ENCODE measurements at regions not wholly inside any gene's neighbourhood (a gene's known extent, or its start where the extent isn't known, plus 50 kb on each side); places are given as distances from the start of the nearest gene placed in this dataset.

DNA sequence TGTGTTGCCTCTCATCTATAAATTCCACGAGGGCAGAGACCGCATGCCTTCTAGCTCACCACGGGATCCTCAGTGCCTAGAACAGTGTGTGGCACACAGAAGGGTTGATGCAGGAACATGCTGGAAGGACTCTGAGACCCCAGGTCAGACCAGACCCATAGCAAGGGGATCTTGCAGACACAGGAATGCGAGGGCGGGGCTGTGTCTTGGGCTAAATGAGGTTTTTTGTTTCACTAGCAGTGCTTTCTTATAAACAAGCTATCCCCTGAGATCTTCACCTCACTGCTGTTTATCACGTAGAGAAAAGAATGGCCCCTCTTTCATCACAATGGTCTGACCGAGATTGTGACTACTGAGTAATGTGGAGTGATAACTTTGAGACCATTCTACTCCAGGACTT, 122.4 kb downstream of the IRX2 start:
- DNase-seq (ENCODE audit: low read depth), result no peak
- FAIRE-seq, result no peak
- Histone ChIP-seq H3K36me3 (ENCODE audit: control insufficient read depth, insufficient read depth, low read length) (no peaks in the 10 kb centered on the region), H3K27me3 (ENCODE audit: control insufficient read depth, insufficient read depth, low read length) (no peaks in the 10 kb centered on the region), H3K4me3 (ENCODE audit: low read depth, low read length) (no peak overlapping the region)
- TF ChIP-seq, protein P1, sequence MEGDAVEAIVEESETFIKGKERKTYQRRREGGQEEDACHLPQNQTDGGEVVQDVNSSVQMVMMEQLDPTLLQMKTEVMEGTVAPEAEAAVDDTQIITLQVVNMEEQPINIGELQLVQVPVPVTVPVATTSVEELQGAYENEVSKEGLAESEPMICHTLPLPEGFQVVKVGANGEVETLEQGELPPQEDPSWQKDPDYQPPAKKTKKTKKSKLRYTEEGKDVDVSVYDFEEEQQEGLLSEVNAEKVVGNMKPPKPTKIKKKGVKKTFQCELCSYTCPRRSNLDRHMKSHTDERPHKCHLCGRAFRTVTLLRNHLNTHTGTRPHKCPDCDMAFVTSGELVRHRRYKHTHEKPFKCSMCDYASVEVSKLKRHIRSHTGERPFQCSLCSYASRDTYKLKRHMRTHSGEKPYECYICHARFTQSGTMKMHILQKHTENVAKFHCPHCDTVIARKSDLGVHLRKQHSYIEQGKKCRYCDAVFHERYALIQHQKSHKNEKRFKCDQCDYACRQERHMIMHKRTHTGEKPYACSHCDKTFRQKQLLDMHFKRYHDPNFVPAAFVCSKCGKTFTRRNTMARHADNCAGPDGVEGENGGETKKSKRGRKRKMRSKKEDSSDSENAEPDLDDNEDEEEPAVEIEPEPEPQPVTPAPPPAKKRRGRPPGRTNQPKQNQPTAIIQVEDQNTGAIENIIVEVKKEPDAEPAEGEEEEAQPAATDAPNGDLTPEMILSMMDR (IDR thresholded peaks at IDR 0.05; ENCODE audit: insufficient read depth, low read length, severe bottlenecking), result no peak

DNA sequence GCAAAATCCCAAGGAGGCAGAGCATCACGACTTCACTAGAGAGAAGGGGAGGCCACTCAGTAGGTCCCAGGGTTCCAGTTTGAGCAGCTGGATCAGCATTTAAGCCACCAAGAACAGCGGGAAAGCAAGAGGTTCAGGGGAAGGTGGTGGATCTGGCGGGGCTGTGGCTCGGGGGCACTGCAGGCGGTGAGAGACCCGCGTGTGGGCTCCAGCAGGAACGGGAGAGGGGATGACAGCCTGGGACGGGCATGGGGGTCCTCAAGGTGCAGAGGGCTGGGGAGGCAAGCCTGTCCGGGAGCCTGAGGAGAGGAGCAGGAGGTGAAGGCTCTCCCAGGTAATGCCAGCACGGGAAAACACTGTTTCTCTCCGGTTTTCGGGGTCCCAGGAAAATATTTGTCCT, 123.6 kb downstream of the IRX2 start:
- Histone ChIP-seq H3K36me3 (ENCODE audit: control insufficient read depth, insufficient read depth, low read length) (no peaks in the 10 kb centered on the region), H3K27me3 (ENCODE audit: control insufficient read depth, insufficient read depth, low read length) (no peaks in the 10 kb centered on the region), H3K4me3 (ENCODE audit: low read depth, low read length) (no peak overlapping the region)
- FAIRE-seq (no peak), DNase-seq (ENCODE audit: low read depth) (no peak)
- TF ChIP-seq, protein P1 (IDR thresholded peaks at IDR 0.05; ENCODE audit: insufficient read depth, low read length, severe bottlenecking), result no peak

DNA sequence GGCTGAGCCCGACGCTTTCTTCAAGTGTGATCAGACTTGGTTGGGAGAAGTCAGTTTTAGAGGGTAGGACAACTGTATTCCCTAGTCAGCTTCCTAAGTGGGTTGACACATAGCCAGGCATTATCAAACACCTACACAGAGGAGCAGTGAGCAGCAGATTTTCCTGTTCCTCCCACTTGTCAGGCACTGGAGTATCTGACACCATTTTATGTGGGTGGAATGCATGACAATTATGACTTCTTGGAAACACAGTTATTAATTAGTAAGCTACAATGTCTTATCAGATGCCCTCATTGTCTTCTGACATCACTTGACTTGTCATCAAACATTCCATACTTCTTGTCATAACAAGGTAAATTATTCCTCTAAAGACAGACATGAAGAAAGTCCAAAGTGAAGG, 124.9 kb downstream of the IRX2 start:
- Histone ChIP-seq H3K27me3 (ENCODE audit: control insufficient read depth, insufficient read depth, low read length) (no peaks in the 10 kb centered on the region), H3K4me3 (ENCODE audit: low read depth, low read length) (no peak overlapping the region), H3K36me3 (ENCODE audit: control insufficient read depth, insufficient read depth, low read length) (no peaks in the 10 kb centered on the region)
- TF ChIP-seq, protein P1 (IDR thresholded peaks at IDR 0.05; ENCODE audit: insufficient read depth, low read length, severe bottlenecking), result no peak
- FAIRE-seq (no peak), DNase-seq (ENCODE audit: low read depth) (no peak)

DNA sequence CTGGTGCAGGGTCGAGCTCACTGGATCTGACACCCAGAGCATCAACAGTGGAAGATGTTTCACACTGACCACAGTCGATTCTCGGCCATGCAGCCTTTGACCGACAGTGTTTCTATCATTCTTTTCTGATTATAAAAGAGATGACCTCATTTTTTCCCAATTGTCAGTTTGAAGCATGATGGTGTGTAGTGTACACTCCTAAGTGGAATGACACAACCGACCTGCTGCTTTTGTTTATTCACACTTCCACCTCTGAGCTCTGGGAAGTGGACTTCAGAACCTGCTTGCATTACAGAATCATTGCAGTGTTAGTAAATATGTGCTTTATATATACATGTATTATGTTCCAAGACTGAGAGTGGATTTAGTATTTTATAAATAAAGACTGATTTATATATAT, 128.6 kb downstream of the IRX2 start:
- Histone ChIP-seq H3K27me3 (ENCODE audit: control insufficient read depth, insufficient read depth, low read length) (no peaks in the 10 kb centered on the region), H3K36me3 (ENCODE audit: control insufficient read depth, insufficient read depth, low read length) (no peaks in the 10 kb centered on the region), H3K4me3 (ENCODE audit: low read depth, low read length) (no peak overlapping the region)
- no peak for DNase-seq (ENCODE audit: low read depth)
- TF ChIP-seq, protein P1 (IDR thresholded peaks at IDR 0.05; ENCODE audit: insufficient read depth, low read length, severe bottlenecking), result no peak
- FAIRE-seq, result no peak

DNA sequence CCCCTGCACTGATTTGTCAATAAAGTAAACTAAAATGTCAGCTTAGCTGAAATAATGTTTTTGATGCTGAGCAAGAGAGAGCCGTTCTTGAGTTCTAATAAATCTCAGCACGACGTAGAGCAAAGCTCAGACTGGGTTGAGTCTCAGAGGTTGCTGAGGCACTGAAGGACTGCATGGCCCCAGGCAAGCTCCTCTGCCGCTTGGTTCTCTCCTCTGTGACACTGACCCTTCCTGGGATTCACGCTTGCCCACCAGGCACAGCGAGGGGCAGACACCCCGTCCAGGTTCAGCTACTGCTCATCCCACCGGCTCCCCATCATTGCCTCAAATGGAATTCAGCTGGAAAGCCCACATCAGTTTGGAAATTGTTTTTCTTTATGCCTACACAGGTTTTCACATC, 129.8 kb downstream of the IRX2 start:
- no peaks in the 10 kb centered on the region for H3K27me3 ChIP-seq (ENCODE audit: control insufficient read depth, insufficient read depth, low read length)
- TF ChIP-seq, protein P1 (IDR thresholded peaks at IDR 0.05; ENCODE audit: insufficient read depth, low read length, severe bottlenecking), result no peak
- DNase-seq (ENCODE audit: low read depth), result no peak
- FAIRE-seq, result no peak
- H3K4me3 ChIP-seq (ENCODE audit: low read depth, low read length), result no peak overlapping the region
- no peaks in the 10 kb centered on the region for H3K36me3 ChIP-seq (ENCODE audit: control insufficient read depth, insufficient read depth, low read length)

DNA sequence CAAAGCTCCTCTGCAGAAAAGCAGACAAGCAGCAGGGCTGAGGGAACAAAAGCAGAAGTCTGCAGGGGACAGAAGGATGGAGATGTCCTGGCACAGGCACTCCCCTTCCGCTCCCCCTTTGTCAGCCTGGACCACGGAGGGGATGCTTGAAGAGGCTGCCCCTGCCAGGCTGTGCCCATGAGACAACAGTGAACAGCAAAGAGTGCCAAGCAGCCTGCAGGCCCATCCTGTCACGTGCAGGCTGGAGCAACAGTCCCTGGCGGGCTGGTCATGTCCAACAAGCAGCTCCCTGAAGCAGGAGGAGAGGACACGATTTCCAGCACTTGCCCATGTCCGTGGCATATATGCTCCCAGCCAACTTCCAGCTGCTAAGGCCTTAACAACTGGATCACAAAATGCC, 132.3 kb downstream of the IRX2 start:
- TF ChIP-seq, protein P1 (IDR thresholded peaks at IDR 0.05; ENCODE audit: insufficient read depth, low read length, severe bottlenecking), result no peak
- Histone ChIP-seq H3K36me3 (ENCODE audit: control insufficient read depth, insufficient read depth, low read length) (no peaks in the 10 kb centered on the region), H3K27me3 (ENCODE audit: control insufficient read depth, insufficient read depth, low read length) (no peaks in the 10 kb centered on the region), H3K4me3 (ENCODE audit: low read depth, low read length) (no peak overlapping the region)
- FAIRE-seq (no peak), DNase-seq (ENCODE audit: low read depth) (no peak)
